ENCODE measurements at regions not wholly inside any gene's neighbourhood (a gene's known extent, or its start where the extent isn't known, plus 50 kb on each side); places are given as distances from the start of the nearest gene placed in this dataset.

DNA sequence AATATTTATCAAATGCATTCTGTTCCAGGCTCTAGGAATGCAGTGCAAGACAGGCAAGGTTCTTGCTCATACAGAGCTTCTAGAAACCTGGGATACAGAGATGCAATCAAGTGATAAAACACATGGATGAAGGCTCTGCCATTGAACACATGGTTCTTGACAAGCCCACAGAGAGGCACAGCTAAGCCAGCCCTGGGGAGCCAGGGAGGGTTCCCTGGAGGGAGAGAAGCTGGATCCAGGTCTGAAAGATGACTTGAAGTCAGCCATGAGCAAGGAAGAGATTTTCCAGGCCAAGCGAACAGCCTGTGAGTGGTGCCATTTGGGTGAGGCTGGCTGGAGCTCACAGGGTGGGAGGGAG lies 66.2 kb downstream of the IRF2BPL start:
- TF ChIP-seq CTCF (IDR thresholded peaks at IDR 0.05 in 2 of 3, conservative IDR thresholded peaks at IDR 0.05 in 1 of 3; ENCODE audit: borderline replicate concordance in 1 of 3, insufficient read depth in 1 of 3, low read depth in 2 of 3, low read length in 2 of 3) (no peak), POLR2A (IDR thresholded peaks at IDR 0.05; ENCODE audit: borderline replicate concordance, extremely low read depth, insufficient read depth, insufficient read length) (no peak), EZH2 (IDR thresholded peaks at IDR 0.05) (no peak), SIN3A (IDR thresholded peaks at IDR 0.05; ENCODE audit: low read depth) (no peak), RAD21 (IDR thresholded peaks at IDR 0.05; ENCODE audit: low read depth) (no peak), EZH2phosphoT487 (IDR thresholded peaks at IDR 0.05; ENCODE audit: borderline replicate concordance) (no peak), YY1 (IDR thresholded peaks at IDR 0.05; ENCODE audit: extremely low read depth, insufficient replicate concordance, low read depth, low read length) (no peak), POLR2AphosphoS5 (IDR thresholded peaks at IDR 0.05; ENCODE audit: low read depth, low read length) (no peak)
- TF ChIP-seq, protein P1, sequence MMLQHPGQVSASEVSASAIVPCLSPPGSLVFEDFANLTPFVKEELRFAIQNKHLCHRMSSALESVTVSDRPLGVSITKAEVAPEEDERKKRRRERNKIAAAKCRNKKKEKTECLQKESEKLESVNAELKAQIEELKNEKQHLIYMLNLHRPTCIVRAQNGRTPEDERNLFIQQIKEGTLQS (IDR thresholded peaks at IDR 0.05): no peak
